NCI-H82 treated with DMSO at 0.1 percent for 48 hours (cell line): ENCODE measurements at regions not wholly inside any gene's neighbourhood (a gene's known extent, or its start where the extent isn't known, plus 50 kb on each side); places are given as distances from the start of the nearest gene placed in this dataset.

Source experiments
- DNase-seq: peaks from one replicate; lab custom pipeline; 2025; ENCODE audit not compliant: unreplicated experiment; lab: John Stamatoyannopoulos, UW

GRCh38 chr3:124174910-124175874 is 183.3 kb upstream of the ROPN1 start:
- DNase-seq = peak; percentile 47

- no peak for DNase-seq
Measured at GRCh38 chr3:124177071-124177470, 185.1 kb upstream of the ROPN1 start.

GRCh38 chr3:124178531-124178930 is 186.6 kb upstream of the ROPN1 start:
- DNase-seq = no peak

- no peak for DNase-seq
Measured at GRCh38 chr3:124200407-124200806, 208.5 kb upstream of the ROPN1 start.

- DNase-seq = no peak
Measured at GRCh38 chr3:124201226-124201625, 209.3 kb upstream of the ROPN1 start.

GRCh38 chr3:124201786-124202185 is 209.9 kb upstream of the ROPN1 start:
- no peak for DNase-seq

GRCh38 chr3:124202754-124203153 is 210.8 kb upstream of the ROPN1 start:
- no peak for DNase-seq

GRCh38 chr3:124203292-124203691 is 211.4 kb upstream of the ROPN1 start:
- no peak for DNase-seq

GRCh38 chr3:124206225-124207055 is 214.5 kb upstream of the ROPN1 start:
- DNase-seq = no peak

GRCh38 chr3:124207077-124207476 is 215.2 kb upstream of the ROPN1 start:
- no peak for DNase-seq

- DNase-seq = no peak
Measured at GRCh38 chr3:124207873-124208485, 216.1 kb upstream of the ROPN1 start.

GRCh38 chr3:124209426-124209825 is 217.5 kb upstream of the ROPN1 start:
- DNase-seq = no peak

- DNase-seq = no peak
Measured at GRCh38 chr3:124210899-124211298, 219.0 kb upstream of the ROPN1 start.

GRCh38 chr3:124213641-124214040 is 221.7 kb upstream of the ROPN1 start:
- DNase-seq = no peak

- no peak for DNase-seq
Measured at GRCh38 chr3:124217542-124217941, 225.6 kb upstream of the ROPN1 start.

GRCh38 chr3:124221422-124221821 is 229.5 kb upstream of the ROPN1 start:
- no peak for DNase-seq

- no peak for DNase-seq
Measured at GRCh38 chr3:124223853-124224252, 231.9 kb upstream of the ROPN1 start.

GRCh38 chr3:124227150-124227630 is 235.3 kb upstream of the ROPN1 start:
- no peak for DNase-seq

GRCh38 chr3:124229420-124229819 is 237.5 kb upstream of the ROPN1 start:
- no peak for DNase-seq

GRCh38 chr3:124229836-124230235 is 237.9 kb upstream of the ROPN1 start:
- DNase-seq = no peak

GRCh38 chr3:124230432-124230831 is 238.5 kb upstream of the ROPN1 start:
- DNase-seq = no peak
